ENCODE measurements at regions not wholly inside any gene's neighbourhood (a gene's known extent, or its start where the extent isn't known, plus 50 kb on each side); places are given as distances from the start of the nearest gene placed in this dataset.

GRCh38 chr1:38283696-38284470 is 237.3 kb upstream of the POU3F1 start:
- TF ChIP-seq CTCF (conservative IDR thresholded peaks at IDR 0.05): no peak
- TF ChIP-seq ZFX (IDR thresholded peaks at IDR 0.05): no peak
